MG63 (cell line): ENCODE measurements at regions not wholly inside any gene's neighbourhood (a gene's known extent, or its start where the extent isn't known, plus 50 kb on each side); places are given as distances from the start of the nearest gene placed in this dataset.

Source experiments
- DNase-seq: peaks from one replicate; pipeline ENCODE4 v3.0.0-alpha.2; 2020
- H3K27me3 ChIP-seq: fragments of 250-450 bp; sonication (Bioruptor Pico); 2 replicates; pipeline ENCODE4 v1.5.1; 2020; ENCODE audit warnings: mild to moderate bottlenecking, moderate library complexity
- H3K36me3 ChIP-seq: fragments of 250-450 bp; sonication (Bioruptor Pico); 2 replicates; pipeline ENCODE4 v1.5.1; 2020; ENCODE audit warnings: mild to moderate bottlenecking, moderate library complexity
- H3K4me3 ChIP-seq: fragments of 250-450 bp; sonication (Bioruptor Pico); 2 replicates; pipeline ENCODE4 v1.5.1; 2020; ENCODE audit warnings: mild to moderate bottlenecking, moderate library complexity
- H3K9me3 ChIP-seq: fragments of 250-450 bp; sonication (Bioruptor Pico); 2 replicates; pipeline ENCODE4 v1.5.1; 2020; ENCODE audit warnings: mild to moderate bottlenecking, moderate library complexity

- Histone ChIP-seq H3K4me3 (no peak overlapping the region), H3K27me3 (no peaks in the 10 kb centered on the region), H3K36me3 (no peaks in the 10 kb centered on the region), H3K9me3 (no peaks in the 10 kb centered on the region)
- DNase-seq, result no peak
Observed at GRCh38 chr15:47206358-47206978, 510.8 kb upstream of the SEMA6D start.

- DNase-seq, result no peak
- Histone ChIP-seq H3K9me3 (no peaks in the 10 kb centered on the region), H3K36me3 (no peaks in the 10 kb centered on the region), H3K4me3 (no peak overlapping the region), H3K27me3 (no peaks in the 10 kb centered on the region)
Observed at GRCh38 chr15:47209591-47209990, 507.7 kb upstream of the SEMA6D start.

GRCh38 chr15:47212222-47213010 lies 504.9 kb upstream of the SEMA6D start:
- no peaks in the 10 kb centered on the region for H3K36me3 ChIP-seq
- no peak overlapping the region for H3K4me3 ChIP-seq
- no peak for DNase-seq
- 0 out of 2 replicates have a peak, but pooled peaks cover 2% of the 10 kb centered on the region for H3K27me3 ChIP-seq
- H3K9me3 ChIP-seq, result no peaks in the 10 kb centered on the region

- Histone ChIP-seq H3K27me3 (0 out of 2 replicates have a peak, but pooled peaks cover 2% of the 10 kb centered on the region), H3K4me3 (no peak overlapping the region), H3K36me3 (no peaks in the 10 kb centered on the region), H3K9me3 (no peaks in the 10 kb centered on the region)
- DNase-seq, result no peak
Observed at GRCh38 chr15:47213883-47214282, 503.4 kb upstream of the SEMA6D start.

GRCh38 chr15:47218295-47218694 lies 499.0 kb upstream of the SEMA6D start:
- DNase-seq, result no peak
- H3K4me3 ChIP-seq, result no peak overlapping the region
- no peaks in the 10 kb centered on the region for H3K36me3 ChIP-seq
- H3K27me3 ChIP-seq, result 0 out of 2 replicates have a peak, but pooled peaks cover 2% of the 10 kb centered on the region
- H3K9me3 ChIP-seq, result no peaks in the 10 kb centered on the region

- Histone ChIP-seq H3K27me3 (no peaks in the 10 kb centered on the region), H3K9me3 (no peaks in the 10 kb centered on the region), H3K4me3 (no peak overlapping the region), H3K36me3 (no peaks in the 10 kb centered on the region)
- no peak for DNase-seq
Observed at GRCh38 chr15:47244361-47244760, 472.9 kb upstream of the SEMA6D start.

- no peaks in the 10 kb centered on the region for H3K36me3 ChIP-seq
- DNase-seq, result no peak
- no peaks in the 10 kb centered on the region for H3K27me3 ChIP-seq
- H3K9me3 ChIP-seq, result no peaks in the 10 kb centered on the region
- no peak overlapping the region for H3K4me3 ChIP-seq
Observed at GRCh38 chr15:47246317-47246716, 471.0 kb upstream of the SEMA6D start.

- DNase-seq, result no peak
- Histone ChIP-seq H3K36me3 (no peaks in the 10 kb centered on the region), H3K4me3 (no peak overlapping the region), H3K27me3 (no peaks in the 10 kb centered on the region), H3K9me3 (no peaks in the 10 kb centered on the region)
Observed at GRCh38 chr15:47258521-47258920, 458.8 kb upstream of the SEMA6D start.

GRCh38 chr15:47265686-47266085 lies 451.6 kb upstream of the SEMA6D start:
- H3K36me3 ChIP-seq, result no peaks in the 10 kb centered on the region
- no peaks in the 10 kb centered on the region for H3K9me3 ChIP-seq
- H3K27me3 ChIP-seq, result no peaks in the 10 kb centered on the region
- H3K4me3 ChIP-seq, result no peak overlapping the region
- no peak for DNase-seq

GRCh38 chr15:47266566-47266965 lies 450.7 kb upstream of the SEMA6D start:
- H3K4me3 ChIP-seq, result no peak overlapping the region
- no peak for DNase-seq
- no peaks in the 10 kb centered on the region for H3K9me3 ChIP-seq
- H3K27me3 ChIP-seq, result no peaks in the 10 kb centered on the region
- no peaks in the 10 kb centered on the region for H3K36me3 ChIP-seq

- Histone ChIP-seq H3K9me3 (no peaks in the 10 kb centered on the region), H3K4me3 (no peak overlapping the region), H3K27me3 (no peaks in the 10 kb centered on the region), H3K36me3 (no peaks in the 10 kb centered on the region)
- DNase-seq, result no peak
Observed at GRCh38 chr15:47273864-47274263, 443.4 kb upstream of the SEMA6D start.

GRCh38 chr15:47283246-47283645 lies 434.1 kb upstream of the SEMA6D start:
- H3K9me3 ChIP-seq, result no peaks in the 10 kb centered on the region
- H3K27me3 ChIP-seq, result no peaks in the 10 kb centered on the region
- no peak for DNase-seq
- H3K36me3 ChIP-seq, result no peaks in the 10 kb centered on the region
- H3K4me3 ChIP-seq, result no peak overlapping the region

- no peak for DNase-seq
- Histone ChIP-seq H3K27me3 (no peaks in the 10 kb centered on the region), H3K36me3 (no peaks in the 10 kb centered on the region), H3K9me3 (no peaks in the 10 kb centered on the region), H3K4me3 (no peak overlapping the region)
Observed at GRCh38 chr15:47288794-47289193, 428.5 kb upstream of the SEMA6D start.

GRCh38 chr15:47289656-47290055 lies 427.6 kb upstream of the SEMA6D start:
- DNase-seq, result no peak
- Histone ChIP-seq H3K4me3 (no peak overlapping the region), H3K9me3 (no peaks in the 10 kb centered on the region), H3K27me3 (no peaks in the 10 kb centered on the region), H3K36me3 (no peaks in the 10 kb centered on the region)

GRCh38 chr15:47291767-47292166 lies 425.5 kb upstream of the SEMA6D start:
- Histone ChIP-seq H3K4me3 (no peak overlapping the region), H3K27me3 (no peaks in the 10 kb centered on the region)

GRCh38 chr15:47292638-47293190 lies 424.6 kb upstream of the SEMA6D start:
- DNase-seq, result no peak

More at GRCh38 chr15:47291767-47292166, 425.5 kb upstream of the SEMA6D start:
- DNase-seq, result no peak
- Histone ChIP-seq H3K9me3 (no peaks in the 10 kb centered on the region), H3K36me3 (no peaks in the 10 kb centered on the region)

GRCh38 chr15:47293466-47294162 lies 423.7 kb upstream of the SEMA6D start:
- Histone ChIP-seq H3K4me3 (no peak overlapping the region), H3K36me3 (no peaks in the 10 kb centered on the region), H3K27me3 (no peaks in the 10 kb centered on the region), H3K9me3 (no peaks in the 10 kb centered on the region)
- peak; percentile 65 for DNase-seq

More at GRCh38 chr15:47292638-47293190, 424.6 kb upstream of the SEMA6D start:
- Histone ChIP-seq H3K36me3 (no peaks in the 10 kb centered on the region), H3K27me3 (no peaks in the 10 kb centered on the region), H3K9me3 (no peaks in the 10 kb centered on the region), H3K4me3 (no peak overlapping the region)
